Sigmoid colon (tissue), 6 donors: ENCODE measurements at regions not wholly inside any gene's neighbourhood (a gene's known extent, or its start where the extent isn't known, plus 50 kb on each side); places are given as distances from the start of the nearest gene placed in this dataset.

ENCODE experiments used
- DNase-seq: peaks from one replicate; pipeline ENCODE4 v3.0.0-alpha.2; 2019
- H3K27ac ChIP-seq, 4 donors: fragments of 200-600 bp; sonication (generic); one replicate each; pipeline ENCODE4 v1.5.1; 2016 to 2019; ENCODE audit warnings: mild to moderate bottlenecking in 1 of 4
- H3K27me3 ChIP-seq, 3 donors: fragments of 200-600 bp; sonication (generic); one replicate each; pipeline ENCODE4 v1.5.1; 2019; ENCODE audit warnings: mild to moderate bottlenecking in 1 of 3
- H3K36me3 ChIP-seq, 4 donors: fragments of 200-600 bp; sonication (generic); one replicate each; pipeline ENCODE4 v1.5.1; 2016 to 2019
- H3K4me1 ChIP-seq, 4 donors: fragments of 200-600 bp; sonication (generic); one replicate each; pipeline ENCODE4 v1.5.1; 2017 to 2019
- H3K4me3 ChIP-seq, 4 donors: fragments of 200-600 bp; sonication (generic); one replicate each; pipeline ENCODE4 v1.5.1; 2017 to 2019; ENCODE audit warnings: mild to moderate bottlenecking in 2 of 4, moderate library complexity in 1 of 4
- H3K9me3 ChIP-seq, 4 donors: fragments of 200-600 bp in 3 of 4; sonication (generic) in 3 of 4; one replicate each; pipeline versions ENCODE4 v1.5.1 to v1.6.1; 2013 to 2019
- EP300 ChIP-seq, 4 donors: sonication (generic); formaldehyde crosslinking; IDR thresholded peaks; one replicate each; pipeline ENCODE4 v1.6.1; 2017; ENCODE audit warnings: antibody characterized with exemption in 4 of 4
- POLR2A ChIP-seq, 2 donors: fragments of 450-650 bp; IDR thresholded peaks; one replicate each; pipeline ENCODE4 v1.6.1; 2016; ENCODE audit warnings: antibody characterized with exemption in 2 of 2, mild to moderate bottlenecking in 2 of 2, moderate library complexity in 2 of 2
- POLR2AphosphoS5 ChIP-seq, 4 donors: sonication (generic); formaldehyde crosslinking; IDR thresholded peaks; one replicate each; pipeline ENCODE4 v1.6.1; 2017; ENCODE audit warnings: antibody characterized with exemption in 4 of 4
- WGBS, 2 donors: extraction: QIAGEN DNeasy Blood & Tissue Kit; methylation state at CpG; one replicate each; pipeline ENCODE4 v1.1.7; 2013; 5-methylcytosine and 5-hydroxymethylcytosine counted together
- intact Hi-C: fragments of 100-400 bp; cut with DNase I; formaldehyde crosslinking; loops from one replicate; pipeline ENCODE4 v1.15.1; 2023
- TF ChIP-seq, protein P1 (sequence below), 4 experiments: fragments of 450-650 bp in 3 of 4; fragments of 200-600 bp in 1 of 4; IDR thresholded peaks; one replicate each; pipeline ENCODE4 v1.5.1; 2016 to 2019; ENCODE audit warnings: antibody characterized with exemption in 4 of 4, mild to moderate bottlenecking in 3 of 4, moderate library complexity in 2 of 4
- donor health status: healthy with polysubstance abuse.
- donor health status: healthy.

DNA sequence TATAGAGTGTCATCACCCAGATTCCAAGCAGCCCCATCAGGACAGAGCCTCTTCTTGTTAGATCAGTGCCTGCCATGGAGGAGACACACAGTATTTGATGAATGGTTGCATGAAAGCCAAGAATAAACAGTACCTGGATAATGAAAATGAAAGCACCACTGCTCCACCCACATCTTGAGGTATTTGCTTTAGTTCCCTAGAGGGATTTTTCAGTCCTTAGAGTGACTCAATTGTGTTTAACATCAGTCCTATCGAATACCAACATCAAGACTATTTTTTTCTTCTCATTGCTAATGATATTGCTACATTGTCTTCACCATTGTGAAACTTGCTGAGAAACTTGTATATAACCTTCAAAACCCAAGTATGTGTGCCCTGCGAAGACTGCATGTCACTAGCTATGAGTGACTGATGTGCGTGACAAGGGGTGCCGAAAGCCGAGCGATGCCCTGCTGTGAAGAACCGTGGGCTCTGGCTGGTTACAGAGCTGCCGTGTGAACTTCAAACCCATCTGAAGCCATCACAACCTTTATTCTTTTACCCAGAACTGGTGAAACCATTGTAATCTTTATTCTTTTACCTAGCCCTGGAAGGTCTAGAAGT, 211.3 kb upstream of the FAT1 start:
- intact Hi-C loops = no loop called here
- DNase-seq = no peak
- TF ChIP-seq EP300 (IDR thresholded peaks at IDR 0.05) = no peak
- no peak for TF ChIP-seq POLR2AphosphoS5 (IDR thresholded peaks at IDR 0.05)
- TF ChIP-seq POLR2A (IDR thresholded peaks at IDR 0.05) = no peak
- TF ChIP-seq, protein P1, sequence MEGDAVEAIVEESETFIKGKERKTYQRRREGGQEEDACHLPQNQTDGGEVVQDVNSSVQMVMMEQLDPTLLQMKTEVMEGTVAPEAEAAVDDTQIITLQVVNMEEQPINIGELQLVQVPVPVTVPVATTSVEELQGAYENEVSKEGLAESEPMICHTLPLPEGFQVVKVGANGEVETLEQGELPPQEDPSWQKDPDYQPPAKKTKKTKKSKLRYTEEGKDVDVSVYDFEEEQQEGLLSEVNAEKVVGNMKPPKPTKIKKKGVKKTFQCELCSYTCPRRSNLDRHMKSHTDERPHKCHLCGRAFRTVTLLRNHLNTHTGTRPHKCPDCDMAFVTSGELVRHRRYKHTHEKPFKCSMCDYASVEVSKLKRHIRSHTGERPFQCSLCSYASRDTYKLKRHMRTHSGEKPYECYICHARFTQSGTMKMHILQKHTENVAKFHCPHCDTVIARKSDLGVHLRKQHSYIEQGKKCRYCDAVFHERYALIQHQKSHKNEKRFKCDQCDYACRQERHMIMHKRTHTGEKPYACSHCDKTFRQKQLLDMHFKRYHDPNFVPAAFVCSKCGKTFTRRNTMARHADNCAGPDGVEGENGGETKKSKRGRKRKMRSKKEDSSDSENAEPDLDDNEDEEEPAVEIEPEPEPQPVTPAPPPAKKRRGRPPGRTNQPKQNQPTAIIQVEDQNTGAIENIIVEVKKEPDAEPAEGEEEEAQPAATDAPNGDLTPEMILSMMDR (IDR thresholded peaks at IDR 0.05) = no peak

GRCh38 chr4:186935901-186936300, 212.2 kb upstream of the FAT1 start:
- Histone ChIP-seq H3K4me1 (peaks cover 0 to 33% (median 25%) of the 10 kb centered on the region in 4 donors), H3K9me3 (no peaks in the 10 kb centered on the region), H3K27me3 (no peaks in the 10 kb centered on the region), H3K4me3 (no peak overlapping the region), H3K36me3 (no peaks in the 10 kb centered on the region), H3K27ac (peak overlapping the region in 1 of 4 donors; percentile 72)
- TF ChIP-seq POLR2AphosphoS5 (IDR thresholded peaks at IDR 0.05) (no peak), POLR2A (IDR thresholded peaks at IDR 0.05) (no peak), EP300 (IDR thresholded peaks at IDR 0.05) (no peak)
- TF ChIP-seq, protein P1 (IDR thresholded peaks at IDR 0.05) = no peak
- WGBS, 2 donors = 41 to 81% methylated on average over 4 of the region's 4 CpGs
- DNase-seq = no peak
- intact Hi-C loops = no loop called here

More for the DNA sequence above, 211.3 kb upstream of the FAT1 start:
- Histone ChIP-seq H3K9me3 (no peaks in the 10 kb centered on the region), H3K27ac (no peak overlapping the region), H3K27me3 (no peaks in the 10 kb centered on the region), H3K4me1 (peaks cover 0 to 33% (median 25%) of the 10 kb centered on the region in 4 donors), H3K36me3 (no peaks in the 10 kb centered on the region), H3K4me3 (no peak overlapping the region)
- 79 to 91% methylated on average over 8 of the region's 8 CpGs for WGBS, 2 donors

- Histone ChIP-seq H3K4me3 (peak overlapping the region in 2 of 4 donors; percentile 1 to 2), H3K36me3 (no peaks in the 10 kb centered on the region), H3K4me1 (peaks cover 0 to 33% (median 25%) of the 10 kb centered on the region in 4 donors), H3K27me3 (no peaks in the 10 kb centered on the region), H3K9me3 (no peaks in the 10 kb centered on the region), H3K27ac (peak overlapping the region; percentile 52 to 72 (median 52))
- no peak for TF ChIP-seq POLR2A (IDR thresholded peaks at IDR 0.05)
- TF ChIP-seq, protein P1 (IDR thresholded peaks at IDR 0.05) = peak in 1 of 4 experiments; percentile 22
- peak in 2 of 4 donors; percentile 16 to 34 for TF ChIP-seq POLR2AphosphoS5 (IDR thresholded peaks at IDR 0.05)
- TF ChIP-seq EP300 (IDR thresholded peaks at IDR 0.05) = no peak
- 7 to 45% methylated on average over 9 of the region's 9 CpGs for WGBS, 2 donors
- intact Hi-C loops = no loop called here
- no peak for DNase-seq
Observed at GRCh38 chr4:186936496-186937375, 213.1 kb upstream of the FAT1 start.

DNA sequence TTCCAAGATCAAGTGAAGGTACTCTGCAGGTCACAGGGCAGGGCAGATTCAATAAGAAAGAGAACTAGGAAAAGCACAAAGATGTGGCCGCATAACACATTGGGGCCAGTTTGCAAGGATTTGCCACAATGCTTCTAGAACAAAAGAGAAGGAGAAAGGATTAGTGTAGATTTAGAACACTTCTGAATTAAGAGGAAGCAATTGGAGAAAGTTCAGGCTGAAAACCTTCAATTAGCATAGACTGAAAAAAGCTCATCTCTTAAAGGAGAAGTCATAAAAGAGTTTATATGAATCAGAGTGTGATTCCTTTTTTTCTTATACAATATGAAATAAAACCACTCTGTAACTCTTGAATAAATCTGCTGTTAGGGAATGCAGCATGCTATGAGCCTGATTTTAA, 215.6 kb upstream of the FAT1 start:
- Histone ChIP-seq H3K27me3 (no peaks in the 10 kb centered on the region), H3K36me3 (no peaks in the 10 kb centered on the region), H3K27ac (no peak overlapping the region), H3K4me1 (peaks cover 0 to 34% (median 24%) of the 10 kb centered on the region in 4 donors), H3K9me3 (no peaks in the 10 kb centered on the region), H3K4me3 (no peak overlapping the region)
- TF ChIP-seq EP300 (IDR thresholded peaks at IDR 0.05) (no peak), POLR2A (IDR thresholded peaks at IDR 0.05) (no peak), POLR2AphosphoS5 (IDR thresholded peaks at IDR 0.05) (no peak)
- TF ChIP-seq, protein P1 (IDR thresholded peaks at IDR 0.05) = no peak
- intact Hi-C loops = no loop called here
- WGBS, 2 donors = 96 to 100% methylated on average over 1 of the region's 1 CpG
- no peak for DNase-seq
